ENCODE measurements at regions not wholly inside any gene's neighbourhood (a gene's known extent, or its start where the extent isn't known, plus 50 kb on each side); places are given as distances from the start of the nearest gene placed in this dataset.

GRCh38 chrX:35340465-35340864 lies 397.9 kb downstream of the FAM47B start (continued):
- no peak for TF ChIP-seq ZNF169 (tag by site-specific recombination; IDR thresholded peaks at IDR 0.05)

- no peak overlapping the region for H3K4me3 ChIP-seq (ENCODE audit: low read depth, low read length)
- ChIA-PET CTCF (no interaction called here), POLR2A (no interaction called here)
- H3K4me1 ChIP-seq (ENCODE audit: control insufficient read depth, insufficient read depth, low read length) = no peaks in the 10 kb centered on the region
- no peak for TF ChIP-seq REPIN1 (tag by site-specific recombination; IDR thresholded peaks at IDR 0.05; ENCODE audit: low read depth)
- H3K9me3 ChIP-seq (ENCODE audit: control insufficient read depth, insufficient read depth, low read depth, low read length) = no peaks in the 10 kb centered on the region
- H3K36me3 ChIP-seq (ENCODE audit: control insufficient read depth in 2 of 2, insufficient read depth in 1 of 2, low read length in 2 of 2) = no peaks in the 10 kb centered on the region
- H3K27ac ChIP-seq (ENCODE audit: extremely low read depth, low read depth, low read length) = no peak overlapping the region
These were observed 408.6 kb downstream of the FAM47B start for GRCh38 chrX:35351212-35351611.

- POLR2A ChIA-PET = no interaction called here
- H3K36me3 ChIP-seq (ENCODE audit: control insufficient read depth in 2 of 2, insufficient read depth in 1 of 2, low read length in 2 of 2) = no peaks in the 10 kb centered on the region
These were observed 409.3 kb downstream of the FAM47B start for GRCh38 chrX:35351795-35352483.

GRCh38 chrX:35357656-35358055 lies 415.1 kb downstream of the FAM47B start:
- H3K36me3 ChIP-seq (ENCODE audit: control insufficient read depth in 2 of 2, insufficient read depth in 1 of 2, low read length in 2 of 2) = no peaks in the 10 kb centered on the region
- POLR2A ChIA-PET = no interaction called here
- CTCF ChIA-PET = interaction anchor here (0.7 kb wide), 2 partner anchors 23 to 383 kb away, joined by 3 to 5 read pairs; no protein-coding TSS in a partner anchor
- no peak overlapping the region for H3K4me3 ChIP-seq (ENCODE audit: low read depth, low read length)
- TF ChIP-seq YY2 (tag by site-specific recombination; IDR thresholded peaks at IDR 0.05) = no peak
- TF ChIP-seq ZNF776 (tag by site-specific recombination; IDR thresholded peaks at IDR 0.05; ENCODE audit: borderline replicate concordance) = no peak
- no peak overlapping the region for H3K27ac ChIP-seq (ENCODE audit: extremely low read depth, low read depth, low read length)
- H3K9me3 ChIP-seq (ENCODE audit: control insufficient read depth, insufficient read depth, low read depth, low read length) = no peaks in the 10 kb centered on the region
- no peaks in the 10 kb centered on the region for H3K4me1 ChIP-seq (ENCODE audit: control insufficient read depth, insufficient read depth, low read length)

More at GRCh38 chrX:35351795-35352483, 409.3 kb downstream of the FAM47B start:
- TF ChIP-seq ZSCAN30 (tag by site-specific recombination; IDR thresholded peaks at IDR 0.05) (no peak), ZNF529 (tag by site-specific recombination; IDR thresholded peaks at IDR 0.05; ENCODE audit: insufficient replicate concordance) (no peak), ZNF791 (tag by site-specific recombination; IDR thresholded peaks at IDR 0.05) (no peak), GFI1B (tag by site-specific recombination; IDR thresholded peaks at IDR 0.05) (no peak), PRDM1 (tag by site-specific recombination; IDR thresholded peaks at IDR 0.05) (no peak), ZNF394 (tag by site-specific recombination; IDR thresholded peaks at IDR 0.05; ENCODE audit: borderline replicate concordance) (no peak), ZNF239 (tag by site-specific recombination; IDR thresholded peaks at IDR 0.05) (no peak), ZBTB26 (tag by site-specific recombination; optimal IDR thresholded peaks at IDR 0.05) (no peak), KLF7 (tag by site-specific recombination; IDR thresholded peaks at IDR 0.05; ENCODE audit: borderline replicate concordance) (no peak), ZNF10 (tag by site-specific recombination; IDR thresholded peaks at IDR 0.05) (no peak)
- no peak overlapping the region for H3K4me3 ChIP-seq (ENCODE audit: low read depth, low read length)
- no peak overlapping the region for H3K27ac ChIP-seq (ENCODE audit: extremely low read depth, low read depth, low read length)
- no peaks in the 10 kb centered on the region for H3K9me3 ChIP-seq (ENCODE audit: control insufficient read depth, insufficient read depth, low read depth, low read length)
- no peaks in the 10 kb centered on the region for H3K4me1 ChIP-seq (ENCODE audit: control insufficient read depth, insufficient read depth, low read length)
- CTCF ChIA-PET = no interaction called here

- ChIA-PET CTCF (no interaction called here), POLR2A (no interaction called here)
- no peaks in the 10 kb centered on the region for H3K9me3 ChIP-seq (ENCODE audit: control insufficient read depth, insufficient read depth, low read depth, low read length)
- no peaks in the 10 kb centered on the region for H3K4me1 ChIP-seq (ENCODE audit: control insufficient read depth, insufficient read depth, low read length)
- no peaks in the 10 kb centered on the region for H3K36me3 ChIP-seq (ENCODE audit: control insufficient read depth in 2 of 2, insufficient read depth in 1 of 2, low read length in 2 of 2)
- no peak overlapping the region for H3K27ac ChIP-seq (ENCODE audit: extremely low read depth, low read depth, low read length)
- H3K4me3 ChIP-seq (ENCODE audit: low read depth, low read length) = no peak overlapping the region
- no peak for TF ChIP-seq ZFP3 (tag by site-specific recombination; IDR thresholded peaks at IDR 0.05; ENCODE audit: low read depth)
- TF ChIP-seq ZNF266 (tag by site-specific recombination; IDR thresholded peaks at IDR 0.05; ENCODE audit: low read depth) = no peak
- no peak for TF ChIP-seq ZIC2 (tag by site-specific recombination; IDR thresholded peaks at IDR 0.05)
- no peak for TF ChIP-seq GFI1B (tag by site-specific recombination; IDR thresholded peaks at IDR 0.05)
- TF ChIP-seq ZNF561 (tag by site-specific recombination; IDR thresholded peaks at IDR 0.05; ENCODE audit: borderline replicate concordance) = no peak
- TF ChIP-seq ZNF19 (tag by site-specific recombination; IDR thresholded peaks at IDR 0.05; ENCODE audit: low read depth) = no peak
- no peak for TF ChIP-seq ZNF426 (tag by site-specific recombination; IDR thresholded peaks at IDR 0.05)
- no peak for TF ChIP-seq PBX3 (CRISPR knock-in tag; IDR thresholded peaks at IDR 0.05)
- no peak for TF ChIP-seq ZNF660 (tag by site-specific recombination; IDR thresholded peaks at IDR 0.05)
- no peak for TF ChIP-seq KLF8 (tag by site-specific recombination; IDR thresholded peaks at IDR 0.05)
- no peak for TF ChIP-seq ZNF16 (tag by site-specific recombination; IDR thresholded peaks at IDR 0.05; ENCODE audit: low read depth)
These were observed 420.3 kb downstream of the FAM47B start for GRCh38 chrX:35362866-35363265.

All from HEK293 (cell line).